Pulmonary artery endothelial cell (primary cell): ENCODE measurements at regions not wholly inside any gene's neighbourhood (a gene's known extent, or its start where the extent isn't known, plus 50 kb on each side); places are given as distances from the start of the nearest gene placed in this dataset.
"Not testable (repeated sequence)": the region's sequence is repeated elsewhere in the genome, so short reads cannot be mapped to it uniquely, and the experiment has no call there.

Experiments used
- DNase-seq: peaks from one replicate; pipeline ENCODE4 v3.0.0-alpha.2; 2011; ENCODE audit warnings: low read depth, low spot score

- DNase-seq: no peak
Observed at GRCh38 chr12:75805905-75806304, 225.7 kb downstream of the PHLDA1 start.

- DNase-seq: no peak
Observed at GRCh38 chr12:75805320-75805719, 226.3 kb downstream of the PHLDA1 start.

- no peak for DNase-seq
Observed at GRCh38 chr12:75798136-75798926, 233.2 kb downstream of the PHLDA1 start.

GRCh38 chr12:75795125-75795524 is 236.5 kb downstream of the PHLDA1 start:
- no peak for DNase-seq

DNA sequence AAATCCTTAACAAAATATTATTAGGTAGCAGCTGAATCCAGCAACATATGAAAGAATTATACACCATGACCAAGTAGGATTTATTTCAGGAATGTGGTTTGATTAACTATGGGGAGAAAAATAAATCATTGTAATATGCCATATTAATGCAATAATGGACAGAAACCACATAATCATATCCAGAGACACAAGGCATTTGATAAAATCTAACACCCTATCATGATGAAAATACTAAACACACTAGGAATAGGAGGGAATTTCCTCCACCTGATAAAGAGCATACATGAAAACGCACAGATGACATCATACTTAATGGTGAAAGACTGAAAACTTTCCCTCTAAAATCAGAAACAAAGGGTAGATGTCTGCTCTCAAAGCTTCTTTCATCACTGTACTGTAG is 238.9 kb downstream of the PHLDA1 start:
- DNase-seq: no peak

- no peak for DNase-seq
Observed at GRCh38 chr12:75790219-75790618, 241.4 kb downstream of the PHLDA1 start.

GRCh38 chr12:75787146-75787545 is 244.4 kb downstream of the PHLDA1 start:
- not testable (repeated sequence) for DNase-seq

DNA sequence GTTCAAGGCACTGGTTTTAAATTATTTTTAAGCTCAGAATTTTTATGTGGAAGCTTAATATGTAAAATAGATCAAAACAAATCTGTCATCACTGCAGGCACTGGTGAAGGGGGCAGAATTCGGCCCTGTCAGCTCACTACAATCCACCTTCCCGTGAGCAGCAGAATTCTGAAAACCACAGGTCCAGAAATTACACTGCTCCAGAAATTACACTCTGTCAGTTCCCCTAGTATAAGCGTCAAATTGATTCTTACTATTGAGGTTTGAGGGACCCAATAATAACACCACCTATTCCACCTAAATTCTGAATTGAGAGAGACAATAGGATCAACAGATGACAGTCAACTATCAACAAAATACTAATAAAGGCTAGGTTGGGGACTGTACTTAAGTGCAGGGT is 245.5 kb downstream of the PHLDA1 start:
- no peak for DNase-seq

DNA sequence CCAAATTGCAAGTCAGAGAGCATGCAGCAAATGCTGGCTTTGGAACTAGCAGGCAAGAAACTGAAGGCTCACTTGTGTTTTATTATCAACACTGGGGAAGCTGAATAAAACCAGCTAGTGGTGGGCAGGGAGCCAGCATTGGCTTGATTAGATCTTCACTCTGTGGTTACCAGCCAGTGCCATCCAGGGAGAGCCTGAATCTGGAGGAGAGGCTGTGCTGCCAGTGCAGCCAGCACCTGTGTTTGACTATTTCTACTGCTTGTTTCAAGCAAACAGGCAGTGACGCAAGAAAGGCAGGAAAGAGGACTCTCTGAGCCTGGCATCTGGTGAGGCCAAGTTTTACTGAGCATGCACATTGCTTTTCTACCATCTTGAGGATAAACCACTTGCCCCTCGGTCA is 247.0 kb downstream of the PHLDA1 start:
- no peak for DNase-seq

DNA sequence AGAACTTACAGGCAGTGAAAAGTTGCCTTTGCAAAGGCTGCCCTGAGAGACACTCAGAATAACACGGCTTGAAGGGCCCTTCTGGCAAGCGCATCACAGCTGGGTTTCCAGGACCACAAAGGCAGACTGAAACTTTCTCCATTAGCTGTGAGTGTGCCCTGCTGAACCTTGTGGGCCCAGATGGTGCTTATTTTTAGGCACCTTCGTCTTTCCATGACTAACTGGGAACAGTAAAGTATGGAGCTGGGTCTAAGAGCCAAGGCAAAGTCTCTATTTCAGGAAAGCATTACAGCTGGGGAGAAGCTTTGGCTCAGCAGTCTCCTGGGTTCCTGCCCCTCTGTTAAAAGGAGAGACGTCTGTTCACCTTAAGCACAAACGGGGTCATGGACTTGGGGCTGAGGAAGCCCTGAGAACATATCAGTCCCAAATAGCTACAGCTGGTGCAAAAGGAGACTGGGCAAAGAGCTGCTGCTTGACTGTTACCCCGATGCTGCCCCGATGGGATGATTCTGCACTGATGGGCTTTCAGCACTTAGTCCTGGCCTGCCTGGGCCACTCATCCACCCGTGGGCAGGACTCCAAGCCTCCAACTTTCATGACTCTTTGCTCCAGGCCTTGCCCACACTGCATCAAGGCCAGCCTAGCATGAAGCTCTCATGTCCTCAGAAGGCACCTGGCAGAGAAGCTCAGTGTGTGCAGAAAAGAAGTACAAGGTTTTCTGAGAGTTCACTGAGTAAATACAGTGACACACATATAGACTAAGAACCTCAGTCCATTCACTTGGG is 248.3 kb downstream of the PHLDA1 start:
- DNase-seq: no peak

DNA sequence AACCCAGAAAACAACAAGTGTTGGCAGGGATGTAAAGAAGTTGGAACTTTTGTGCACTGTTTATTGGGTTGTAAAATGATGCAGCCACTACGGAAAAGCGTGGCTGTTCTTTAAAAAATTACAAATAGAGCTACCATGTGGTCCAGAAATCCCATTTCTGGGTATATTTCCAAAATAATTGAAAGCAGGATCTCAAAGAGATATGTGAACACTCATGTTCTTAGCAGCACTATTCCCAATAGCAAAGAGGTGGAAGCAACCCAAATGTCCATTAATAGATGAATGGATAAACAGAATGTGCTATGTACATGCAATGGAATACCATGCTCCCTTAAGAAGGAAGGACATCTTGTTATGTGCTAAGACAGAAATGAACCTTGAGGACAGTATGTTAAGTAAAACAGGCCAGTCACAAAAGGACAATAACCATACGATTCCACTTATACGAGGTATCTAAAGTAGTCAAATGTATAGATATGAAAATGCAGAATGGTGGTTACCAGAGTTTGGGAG is 249.5 kb downstream of the PHLDA1 start:
- DNase-seq: no peak

DNA sequence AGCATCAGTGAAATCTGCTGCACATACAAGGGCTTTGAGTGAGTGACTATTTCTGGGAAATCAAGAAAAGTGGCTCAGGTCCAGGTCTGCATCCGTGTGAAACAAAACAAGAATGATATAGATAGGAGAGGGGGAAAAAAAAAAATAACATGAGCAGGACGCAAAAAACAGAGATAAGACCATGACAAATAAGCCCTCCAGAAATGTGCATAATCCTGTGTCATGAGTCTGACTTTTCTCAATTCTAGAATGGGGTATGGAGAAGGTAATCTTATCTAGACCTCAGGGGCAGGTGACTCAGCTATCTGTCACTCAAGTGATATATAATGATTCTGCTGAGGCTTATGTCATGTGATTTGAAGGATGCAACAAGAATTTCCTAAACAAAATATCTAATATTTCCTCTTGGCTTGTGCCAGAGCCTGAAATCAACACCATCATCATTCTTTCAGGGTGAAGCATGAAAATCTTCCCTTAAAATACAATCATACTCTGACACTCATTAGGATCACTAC is 250.0 kb downstream of the PHLDA1 start:
- peak; percentile 91 for DNase-seq

DNA sequence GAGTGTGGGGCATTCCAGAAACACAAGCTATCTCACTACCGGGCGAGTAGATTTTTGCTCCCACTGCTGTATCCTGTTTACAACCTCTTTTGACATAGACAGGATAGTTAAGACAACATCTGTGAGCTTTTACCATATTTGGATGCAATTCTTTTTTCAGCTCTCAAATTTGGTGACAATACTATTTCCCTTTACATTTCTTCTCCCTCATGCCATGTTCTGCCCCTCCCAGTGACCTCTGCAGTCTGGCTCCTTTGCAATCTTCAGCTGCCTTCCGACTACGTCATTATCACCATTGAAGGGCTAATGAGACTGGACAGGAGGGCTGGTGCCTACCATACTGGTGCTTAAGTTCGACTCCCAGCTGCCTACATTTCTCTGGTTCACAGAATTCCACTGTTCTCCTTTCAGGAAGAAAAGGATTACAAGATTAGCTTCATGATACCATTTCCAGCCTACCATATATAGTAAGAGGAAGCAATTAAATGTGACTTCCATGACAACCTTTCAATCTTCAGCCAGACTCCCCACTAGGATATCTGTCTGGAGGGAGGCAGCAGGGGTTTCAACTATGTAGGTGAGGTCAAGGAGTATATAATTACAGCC is 251.6 kb downstream of the PHLDA1 start:
- DNase-seq: peak; percentile 48

DNA sequence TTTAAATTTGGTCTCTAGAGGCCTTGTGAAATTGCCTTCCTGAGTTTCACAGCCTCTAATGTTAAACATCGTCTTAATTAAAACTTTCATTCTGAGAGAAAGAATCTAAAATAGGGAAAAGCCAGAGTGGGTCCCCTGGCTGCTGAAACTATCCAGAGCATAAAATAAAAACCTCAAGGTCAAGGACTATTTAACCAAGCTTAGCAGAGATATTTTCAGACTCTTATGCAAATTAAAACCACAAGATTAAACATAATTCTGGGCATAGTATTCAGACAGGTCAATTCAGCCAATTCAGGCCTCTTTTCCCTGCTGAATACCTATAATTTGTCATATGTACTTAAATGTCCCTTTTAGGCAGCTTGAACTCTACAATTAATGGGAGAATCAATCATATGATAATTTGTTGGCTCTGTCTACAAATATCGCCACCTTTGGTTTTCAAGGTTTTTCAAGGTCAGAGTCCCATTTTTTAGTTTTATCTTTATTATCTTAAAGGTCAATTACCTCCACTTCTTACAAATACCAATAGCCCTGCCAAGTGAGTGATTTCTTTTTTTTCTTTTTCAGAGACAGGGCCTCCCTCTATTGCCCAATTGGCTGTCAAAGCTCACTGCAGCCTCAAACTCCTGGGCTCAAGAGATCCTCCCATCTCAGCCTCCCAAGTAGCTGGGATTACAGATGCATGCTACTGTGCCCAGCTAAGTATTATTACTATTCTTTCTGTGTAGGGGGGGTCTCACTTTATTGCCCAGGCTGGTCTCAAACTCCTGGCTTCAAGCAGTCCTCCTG is 257.1 kb downstream of the PHLDA1 start:
- DNase-seq: no peak

- DNase-seq: no peak
Observed at GRCh38 chr12:75773377-75773776, 258.2 kb downstream of the PHLDA1 start.

DNA sequence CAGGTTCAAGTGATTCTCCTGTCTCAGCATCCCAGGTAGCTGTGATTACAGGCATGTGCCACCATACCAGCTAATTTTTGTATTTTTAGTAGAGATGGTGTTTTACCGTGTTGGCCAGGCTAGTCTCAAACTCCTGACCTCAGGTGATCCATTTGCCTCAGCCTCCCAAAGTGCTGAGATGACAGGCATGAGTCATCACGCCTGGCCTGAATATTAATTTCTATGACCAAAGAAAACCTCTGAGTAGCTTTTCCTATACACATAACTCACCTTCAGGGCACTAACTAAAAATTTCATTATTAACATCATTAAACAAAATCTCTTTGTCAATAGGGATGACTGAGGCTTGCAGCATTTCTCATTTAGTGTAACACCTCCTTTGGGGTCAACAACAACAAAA is 259.6 kb upstream of the KRR1 start:
- DNase-seq: no peak

GRCh38 chr12:75767957-75768356 is 256.5 kb upstream of the KRR1 start:
- no peak for DNase-seq

- DNase-seq: peak; percentile 45
Observed at GRCh38 chr12:75766263-75767160, 255.1 kb upstream of the KRR1 start.

- no peak for DNase-seq
Observed at GRCh38 chr12:75765170-75766059, 254.0 kb upstream of the KRR1 start.
